Lower leg skin (tissue), 4 donors: ENCODE measurements at regions not wholly inside any gene's neighbourhood (a gene's known extent, or its start where the extent isn't known, plus 50 kb on each side); places are given as distances from the start of the nearest gene placed in this dataset.

Source experiments
- DNase-seq, 2 donors: peaks; one replicate each; pipeline ENCODE4 v3.0.0-alpha.2; 2019; ENCODE audit warnings: low spot score in 2 of 2
- H3K4me3 ChIP-seq: fragments of 200-600 bp; sonication (generic); 2 replicates; pipeline ENCODE4 v1.5.1; 2017; ENCODE audit warnings: mild to moderate bottlenecking, low read depth; ENCODE audit not compliant: poor library complexity, severe bottlenecking
- POLR2A ChIP-seq, 2 donors: fragments of 450-650 bp; IDR thresholded peaks; one replicate each; pipeline ENCODE4 v1.6.1; 2016 to 2017; ENCODE audit warnings: antibody characterized with exemption in 2 of 2, mild to moderate bottlenecking in 1 of 2, moderate library complexity in 1 of 2
- WGBS, 2 donors: methylation state at CpG; one replicate each; pipeline ENCODE4 v1.1.5; 2018; 5-methylcytosine and 5-hydroxymethylcytosine counted together
- intact Hi-C: fragments of 100-400 bp; cut with DNase I; formaldehyde crosslinking; loops from one replicate; pipeline ENCODE4 v1.15.0; 2023; ENCODE audit warnings: low total_unique reads
- TF ChIP-seq, protein P1 (sequence below), 3 donors: fragments of 450-650 bp; IDR thresholded peaks; one replicate each; pipeline ENCODE4 v1.5.1; 2016; ENCODE audit warnings: antibody characterized with exemption in 3 of 3, mild to moderate bottlenecking in 3 of 3, moderate library complexity in 2 of 3

GRCh38 chr1:30388386-30388785 is 335.0 kb downstream of the MATN1 start:
- intact Hi-C loops = no loop called here
- DNase-seq = peak in 1 of 2 donors; percentile 37
- WGBS, 2 donors = 82 to 83% methylated on average over 4 of the region's 4 CpGs
- no peak for TF ChIP-seq POLR2A (IDR thresholded peaks at IDR 0.05)
- TF ChIP-seq, protein P1, sequence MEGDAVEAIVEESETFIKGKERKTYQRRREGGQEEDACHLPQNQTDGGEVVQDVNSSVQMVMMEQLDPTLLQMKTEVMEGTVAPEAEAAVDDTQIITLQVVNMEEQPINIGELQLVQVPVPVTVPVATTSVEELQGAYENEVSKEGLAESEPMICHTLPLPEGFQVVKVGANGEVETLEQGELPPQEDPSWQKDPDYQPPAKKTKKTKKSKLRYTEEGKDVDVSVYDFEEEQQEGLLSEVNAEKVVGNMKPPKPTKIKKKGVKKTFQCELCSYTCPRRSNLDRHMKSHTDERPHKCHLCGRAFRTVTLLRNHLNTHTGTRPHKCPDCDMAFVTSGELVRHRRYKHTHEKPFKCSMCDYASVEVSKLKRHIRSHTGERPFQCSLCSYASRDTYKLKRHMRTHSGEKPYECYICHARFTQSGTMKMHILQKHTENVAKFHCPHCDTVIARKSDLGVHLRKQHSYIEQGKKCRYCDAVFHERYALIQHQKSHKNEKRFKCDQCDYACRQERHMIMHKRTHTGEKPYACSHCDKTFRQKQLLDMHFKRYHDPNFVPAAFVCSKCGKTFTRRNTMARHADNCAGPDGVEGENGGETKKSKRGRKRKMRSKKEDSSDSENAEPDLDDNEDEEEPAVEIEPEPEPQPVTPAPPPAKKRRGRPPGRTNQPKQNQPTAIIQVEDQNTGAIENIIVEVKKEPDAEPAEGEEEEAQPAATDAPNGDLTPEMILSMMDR (IDR thresholded peaks at IDR 0.05) = no peak
- H3K4me3 ChIP-seq = no peak overlapping the region

- no peak overlapping the region for H3K4me3 ChIP-seq
- intact Hi-C loops = no loop called here
- 60 to 67% methylated on average over 11 to 15 of the region's 17 CpGs for WGBS, 2 donors
- DNase-seq = peak in 1 of 2 donors; percentile 63
- no peak for TF ChIP-seq POLR2A (IDR thresholded peaks at IDR 0.05)
- TF ChIP-seq, protein P1 (IDR thresholded peaks at IDR 0.05) = no peak
These were observed 337.0 kb downstream of the MATN1 start for GRCh38 chr1:30386156-30386926.

- no peak overlapping the region for H3K4me3 ChIP-seq
- peak in 1 of 2 donors; percentile 80 for DNase-seq
- intact Hi-C loops = no loop called here
- TF ChIP-seq, protein P1 (IDR thresholded peaks at IDR 0.05) = no peak
- no peak for TF ChIP-seq POLR2A (IDR thresholded peaks at IDR 0.05)
- 67 to 76% methylated on average over 17 of the region's 17 CpGs for WGBS, 2 donors
These were observed 338.0 kb downstream of the MATN1 start for GRCh38 chr1:30385246-30385995.

DNA sequence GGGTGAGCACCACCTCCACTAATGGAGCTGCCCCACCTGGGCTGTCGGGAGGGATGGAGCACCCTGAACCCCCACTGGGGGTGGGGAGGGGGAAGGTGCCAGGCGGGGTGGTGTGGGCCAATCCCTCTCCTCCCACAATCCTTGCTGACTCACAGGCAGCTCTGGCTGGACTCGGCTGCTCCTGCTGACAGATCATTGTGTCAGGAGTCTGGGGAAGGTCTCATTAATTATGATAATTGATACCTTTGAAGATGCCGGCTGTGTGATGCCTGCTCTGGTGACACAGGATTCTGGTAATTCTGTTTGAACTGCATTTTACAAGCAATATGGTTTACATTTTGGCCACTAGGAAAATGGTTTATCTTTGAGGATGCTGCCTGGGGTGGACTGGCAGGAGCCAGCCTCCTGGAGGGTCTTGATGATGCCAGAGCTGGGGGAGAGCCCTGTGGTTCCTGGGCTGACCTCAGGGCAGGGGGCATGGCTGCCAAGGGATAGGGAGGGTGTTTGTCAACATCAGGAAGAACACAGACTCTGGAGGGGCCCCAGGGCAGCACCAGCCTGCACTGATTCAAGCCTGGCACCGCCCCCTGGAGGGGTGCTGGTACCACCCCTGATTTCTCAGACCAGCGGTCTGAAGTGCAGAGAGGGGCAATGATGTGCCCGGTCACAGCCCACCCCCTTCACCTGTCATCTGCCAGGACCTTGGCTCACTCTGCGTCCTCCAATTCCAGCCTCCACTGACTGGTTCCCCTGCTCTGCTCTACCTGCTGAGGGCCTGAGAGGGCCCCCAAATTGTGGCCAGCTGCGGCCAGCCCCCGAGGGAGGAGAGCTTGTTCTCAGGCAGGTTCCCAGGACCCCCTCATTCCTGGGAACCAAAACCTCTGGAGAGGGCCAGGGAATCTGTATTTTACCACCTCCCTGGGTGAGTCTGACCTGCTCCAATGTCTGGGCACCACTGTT is 338.8 kb downstream of the MATN1 start:
- TF ChIP-seq, protein P1 (IDR thresholded peaks at IDR 0.05) = no peak
- TF ChIP-seq POLR2A (IDR thresholded peaks at IDR 0.05) = no peak
- WGBS, 2 donors = 57 to 66% methylated on average over 8 to 10 of the region's 10 CpGs
- peak in 1 of 2 donors; percentile 72 for DNase-seq
- intact Hi-C loops = no loop called here
- no peak overlapping the region for H3K4me3 ChIP-seq

- intact Hi-C loops = no loop called here
- TF ChIP-seq POLR2A (IDR thresholded peaks at IDR 0.05) = no peak
- TF ChIP-seq, protein P1 (IDR thresholded peaks at IDR 0.05) = no peak
- H3K4me3 ChIP-seq = no peak overlapping the region
- DNase-seq = peak in 1 of 2 donors; percentile 62
- 33 to 52% methylated on average over 12 of the region's 12 CpGs for whole genome bisulfite sequencing, 2 donors
These were observed 340.1 kb downstream of the MATN1 start for GRCh38 chr1:30383221-30383711.
